SU-DHL-6 (cell line): ENCODE measurements at regions not wholly inside any gene's neighbourhood (a gene's known extent, or its start where the extent isn't known, plus 50 kb on each side); places are given as distances from the start of the nearest gene placed in this dataset.

Experiments
- H2AFZ ChIP-seq: fragments of 200-600 bp; sonication (generic); 2 replicates; pipeline ENCODE4 v1.6.1; 2014; ENCODE audit warnings: low read depth, mild to moderate bottlenecking, moderate library complexity, mixed read lengths, antibody characterized with exemption, low read length; ENCODE audit not compliant: severe bottlenecking
- H3F3A ChIP-seq: fragments of 200-600 bp; shearing (Covaris generic); 2 replicates; pipeline ENCODE4 v1.6.0; 2016; ENCODE audit warnings: antibody characterized with exemption, mild to moderate bottlenecking; ENCODE audit not compliant: insufficient read depth
- H3K27ac ChIP-seq: fragments of 200-600 bp; sonication (generic); 2 replicates; pipeline ENCODE4 v1.5.1; 2016; ENCODE audit warnings: low read depth, mild to moderate bottlenecking, low read length, moderate library complexity, mixed read lengths
- H3K27me3 ChIP-seq: fragments of 200-600 bp; sonication (generic), shearing (Covaris generic); 2 replicates; pipeline ENCODE4 v1.6.0; 2014; ENCODE audit warnings: mild to moderate bottlenecking, low read length
- H3K36me3 ChIP-seq: fragments of 200-600 bp; sonication (generic); 2 replicates; pipeline ENCODE4 v1.6.1; 2014; ENCODE audit warnings: mild to moderate bottlenecking, low read length, mixed read lengths
- H3K4me2 ChIP-seq: fragments of 300-600, 200-600 bp; shearing (Covaris generic), sonication (generic); 2 replicates; pipeline ENCODE4 v1.6.0; 2014; ENCODE audit warnings: low read length, low read depth, mild to moderate bottlenecking; ENCODE audit not compliant: poor library complexity, severe bottlenecking
- H3K4me3 ChIP-seq: fragments of 200-600 bp; sonication (generic); 2 replicates; pipeline ENCODE4 v1.5.1; 2014; ENCODE audit warnings: antibody characterized with exemption, low read length, mild to moderate bottlenecking, mixed read lengths; ENCODE audit not compliant: insufficient read depth, poor library complexity, severe bottlenecking
- H3K79me2 ChIP-seq: fragments of 200-600 bp; sonication (generic); 2 replicates; pipeline ENCODE4 v1.6.1; 2014; ENCODE audit warnings: mild to moderate bottlenecking, low read length, moderate library complexity; ENCODE audit not compliant: insufficient read depth
- H3K9ac ChIP-seq: fragments of 200-600 bp; sonication (generic); 2 replicates; pipeline ENCODE4 v1.7.0; 2014; ENCODE audit warnings: mild to moderate bottlenecking, low read length
- H3K9me2 ChIP-seq: fragments of 200-600 bp; sonication (generic); replicated peaks from 2 replicates; pipeline ENCODE4 v1.6.1; 2014; ENCODE audit warnings: low read length; ENCODE audit not compliant: insufficient read depth
- H3K9me3 ChIP-seq: fragments of 200-600 bp; sonication (generic); 2 replicates; pipeline ENCODE4 v1.6.1; 2014; ENCODE audit warnings: low read length, mixed read lengths; ENCODE audit not compliant: insufficient read depth
- H4K20me1 ChIP-seq: fragments of 200-600 bp; sonication (generic); 2 replicates; pipeline ENCODE4 v1.6.1; 2014; ENCODE audit warnings: low read depth, mild to moderate bottlenecking, antibody characterized with exemption, low read length, moderate library complexity, mixed read lengths
- CTCF ChIP-seq: fragments of 200-600 bp; sonication (generic); IDR thresholded peaks from one replicate; pipeline ENCODE4 v1.5.1; 2017; ENCODE audit warnings: antibody characterized with exemption, mild to moderate bottlenecking, low read length, moderate library complexity; ENCODE audit not compliant: insufficient read depth, poor library complexity, severe bottlenecking
- EZH2phosphoT487 ChIP-seq: fragments of 200-600 bp; sonication (generic), shearing (Covaris generic); conservative IDR thresholded peaks from 2 replicates; pipeline ENCODE4 v1.6.1; 2018; ENCODE audit warnings: mild to moderate bottlenecking, antibody characterized with exemption, low read length, moderate library complexity, mixed read lengths

- Histone ChIP-seq H3K9ac (no peak overlapping the region), H3K4me2 (no peak overlapping the region), H3K27ac (no peak overlapping the region), H3K27me3 (no peaks in the 10 kb centered on the region), H3K79me2 (no peaks in the 10 kb centered on the region), H4K20me1 (no peaks in the 10 kb centered on the region), H3K4me3 (no peak overlapping the region), H3K9me3 (no peaks in the 10 kb centered on the region), H3K36me3 (no peaks in the 10 kb centered on the region), H3K9me2 (no peaks in the 10 kb centered on the region), H3F3A (no peaks in the 10 kb centered on the region), H2AFZ (no peak overlapping the region)
- TF ChIP-seq EZH2phosphoT487 (no peak), CTCF (no peak)
These were observed 249.9 kb downstream of the AEBP2 start for GRCh38 chr12:19689226-19689625.

GRCh38 chr12:19689801-19690472 is 250.6 kb downstream of the AEBP2 start:
- Histone ChIP-seq H3K27me3 (no peaks in the 10 kb centered on the region), H3K4me2 (no peak overlapping the region), H3F3A (no peaks in the 10 kb centered on the region), H3K79me2 (no peaks in the 10 kb centered on the region), H3K36me3 (no peaks in the 10 kb centered on the region), H3K9me2 (no peaks in the 10 kb centered on the region), H4K20me1 (no peaks in the 10 kb centered on the region), H3K27ac (no peak overlapping the region), H3K4me3 (no peak overlapping the region), H2AFZ (no peak overlapping the region), H3K9me3 (no peaks in the 10 kb centered on the region), H3K9ac (no peak overlapping the region)
- TF ChIP-seq CTCF: no peak
- no peak for TF ChIP-seq EZH2phosphoT487

DNA sequence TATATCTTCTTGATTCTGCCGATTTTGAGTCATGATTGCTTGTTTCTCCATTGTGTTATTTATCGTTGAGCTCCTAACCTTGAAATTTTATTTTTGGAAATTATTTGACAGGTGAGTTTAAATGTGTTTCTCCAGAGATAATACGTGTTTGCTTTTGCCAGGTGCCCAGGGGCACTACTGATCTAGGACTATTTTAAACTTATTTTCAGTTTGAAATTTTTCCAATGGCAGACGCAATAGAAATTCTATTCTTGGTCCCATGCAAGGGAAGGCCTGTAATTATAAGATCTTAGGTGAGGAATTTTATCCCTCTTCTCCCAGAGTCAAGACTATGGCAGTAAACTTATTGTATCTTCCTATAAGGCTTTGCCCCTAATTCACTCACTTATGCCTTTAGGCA is 252.8 kb downstream of the AEBP2 start:
- Histone ChIP-seq H2AFZ (no peak overlapping the region), H3K4me2 (no peak overlapping the region), H3K9me2 (no peaks in the 10 kb centered on the region), H3F3A (no peaks in the 10 kb centered on the region), H3K36me3 (no peaks in the 10 kb centered on the region), H3K4me3 (no peak overlapping the region), H3K79me2 (no peaks in the 10 kb centered on the region), H4K20me1 (no peaks in the 10 kb centered on the region), H3K27me3 (no peaks in the 10 kb centered on the region), H3K9me3 (no peaks in the 10 kb centered on the region), H3K9ac (no peak overlapping the region), H3K27ac (no peak overlapping the region)
- no peak for TF ChIP-seq CTCF
- TF ChIP-seq EZH2phosphoT487: no peak
